ENCODE measurements at regions not wholly inside any gene's neighbourhood (a gene's known extent, or its start where the extent isn't known, plus 50 kb on each side); places are given as distances from the start of the nearest gene placed in this dataset.

GRCh38 chr4:179163147-179163546 is 1720.9 kb upstream of the AGA start:
- no peak for TF ChIP-seq POLR2AphosphoS5 (IDR thresholded peaks at IDR 0.05; ENCODE audit: insufficient read depth in 1 of 2, low read depth in 1 of 2)
- TF ChIP-seq POLR2A (IDR thresholded peaks at IDR 0.05): no peak
- TF ChIP-seq CTCF (IDR thresholded peaks at IDR 0.05): no peak

Data from vagina (tissue), 2 donors.